ENCODE measurements at regions not wholly inside any gene's neighbourhood (a gene's known extent, or its start where the extent isn't known, plus 50 kb on each side); places are given as distances from the start of the nearest gene placed in this dataset.
"Not testable (repeated sequence)": the region's sequence is repeated elsewhere in the genome, so short reads cannot be mapped to it uniquely, and the experiment has no call there.

DNA sequence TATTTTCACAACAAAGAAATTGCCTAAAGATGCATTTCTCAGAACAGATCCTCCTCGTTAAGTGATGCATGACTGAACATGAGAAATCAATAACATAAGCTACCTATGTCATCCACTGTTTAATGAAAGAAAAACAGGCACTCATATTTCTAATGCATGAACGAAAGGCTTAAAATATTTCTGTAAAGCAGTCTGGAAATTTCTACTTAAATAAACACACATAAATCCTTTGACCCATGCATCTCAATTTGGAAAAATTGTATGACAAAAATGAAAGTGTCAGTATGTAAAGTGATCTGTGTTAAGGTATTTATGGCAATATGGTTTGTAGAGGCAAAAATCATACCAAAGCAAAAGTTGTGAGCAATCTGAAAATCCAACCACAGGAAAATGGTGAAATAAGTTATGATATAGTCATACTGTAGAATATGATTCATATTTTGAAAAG lies 399.2 kb upstream of the GRAMD2B start:
- intact Hi-C loops (cut with DNase I, micrococcal nuclease): no loop called here
- DNase-seq (no peak), ATAC-seq (no peak)

DNA sequence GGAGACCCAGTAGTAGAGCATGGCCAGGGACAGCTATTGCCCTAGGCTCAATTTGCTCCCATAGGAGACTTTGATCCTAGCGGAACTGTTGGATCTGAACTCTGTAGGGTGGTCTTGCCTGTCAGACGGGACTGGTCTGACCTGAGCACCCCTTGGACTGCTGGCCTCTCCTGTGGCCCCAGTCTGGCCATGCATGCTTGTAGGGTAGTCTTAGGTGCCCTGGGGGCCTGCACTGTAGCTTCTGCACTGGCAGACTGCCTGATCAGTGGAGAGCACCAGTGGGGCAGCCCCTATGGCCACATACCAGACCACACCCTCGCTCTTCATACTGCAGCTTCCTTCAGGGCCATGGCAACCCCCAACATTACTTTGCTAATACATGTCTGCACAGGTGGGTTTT lies 396.1 kb upstream of the GRAMD2B start:
- no peak for DNase-seq

DNA sequence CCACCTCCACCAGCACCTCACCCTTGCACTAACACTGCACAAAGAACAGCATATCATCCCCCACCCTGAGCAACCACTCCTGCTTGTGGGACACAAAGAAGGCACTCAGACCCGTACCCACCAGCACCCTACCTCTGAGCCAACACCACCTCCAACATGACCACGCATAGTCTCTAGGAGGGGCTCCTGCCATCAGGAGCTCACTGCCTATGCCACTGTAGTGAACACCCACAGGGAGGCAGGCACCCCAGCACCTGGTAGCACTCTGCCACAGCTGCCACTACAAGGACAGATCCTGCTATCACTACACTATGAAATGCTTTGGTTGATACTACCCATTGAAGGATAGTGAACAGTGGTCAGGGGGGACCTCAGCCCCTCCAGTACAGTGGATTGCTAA lies 395.6 kb upstream of the GRAMD2B start:
- intact Hi-C loops (cut with DNase I, micrococcal nuclease): no loop called here
- no peak for DNase-seq
- no peak for ATAC-seq

More for the DNA sequence above, 396.1 kb upstream of the GRAMD2B start:
- intact Hi-C loops (cut with DNase I, micrococcal nuclease): no loop called here
- ATAC-seq: no peak

DNA sequence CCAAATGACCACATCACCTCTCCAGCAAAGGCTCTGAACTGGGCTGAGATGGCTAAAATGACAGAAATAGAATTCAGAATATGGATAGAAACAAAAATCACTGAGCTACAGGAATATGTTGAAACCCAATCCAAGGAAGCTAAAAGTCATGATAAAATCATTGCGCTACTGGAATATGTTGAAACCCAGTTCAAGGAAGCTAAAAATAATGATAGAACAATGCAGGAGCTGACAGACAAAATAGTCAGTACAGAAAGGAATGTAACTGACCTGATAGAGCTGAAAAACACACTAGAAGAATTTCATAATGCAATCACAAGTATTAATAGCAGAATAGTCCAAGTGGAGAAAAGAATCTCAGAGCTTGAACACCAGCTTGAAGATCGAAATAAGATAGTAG lies 394.9 kb upstream of the GRAMD2B start:
- intact Hi-C loops (cut with DNase I, micrococcal nuclease): no loop called here
- ATAC-seq (no peak), DNase-seq (no peak)

DNA sequence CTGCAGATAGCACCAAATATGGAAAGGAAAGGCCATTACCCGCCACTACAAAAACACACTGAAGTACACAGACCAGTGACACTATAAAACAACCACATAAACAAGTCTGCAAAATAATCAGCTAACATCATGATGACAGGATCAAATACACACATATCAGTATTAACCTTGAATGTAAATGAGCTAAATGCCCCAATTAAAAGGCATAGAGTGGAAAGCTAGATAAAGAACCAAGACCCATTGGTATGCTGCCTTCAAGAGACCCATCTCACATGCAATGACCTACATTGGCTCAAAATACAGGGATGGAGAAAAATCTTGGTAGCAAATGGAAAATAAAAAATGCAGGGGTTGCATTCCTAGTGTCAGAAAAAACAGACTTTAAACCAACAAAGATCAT lies 393.9 kb upstream of the GRAMD2B start:
- DNase-seq; ATAC-seq; intact Hi-C loops (cut with DNase I, micrococcal nuclease): not testable (repeated sequence)

DNA sequence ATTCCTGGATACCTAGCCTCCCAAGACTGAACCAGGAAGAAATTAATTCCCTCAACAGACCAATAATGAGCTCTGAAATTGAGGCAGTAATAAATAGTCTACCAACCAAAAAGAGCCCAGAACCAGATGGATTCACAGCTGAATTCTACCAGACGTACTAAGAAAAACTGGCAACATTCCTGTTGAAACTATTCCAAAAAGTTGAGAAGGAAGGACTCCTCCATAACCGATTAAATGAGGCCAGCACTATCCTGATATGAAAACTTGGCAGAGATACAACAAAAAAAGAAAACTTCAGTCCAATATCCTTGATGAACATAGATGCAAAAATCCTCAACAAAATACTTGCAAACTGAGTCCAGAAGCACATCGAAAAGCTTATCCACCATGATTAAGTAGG lies 392.5 kb upstream of the GRAMD2B start:
- DNase-seq: no peak
- ATAC-seq: no peak
- intact Hi-C loops (cut with DNase I, micrococcal nuclease): no loop called here

DNA sequence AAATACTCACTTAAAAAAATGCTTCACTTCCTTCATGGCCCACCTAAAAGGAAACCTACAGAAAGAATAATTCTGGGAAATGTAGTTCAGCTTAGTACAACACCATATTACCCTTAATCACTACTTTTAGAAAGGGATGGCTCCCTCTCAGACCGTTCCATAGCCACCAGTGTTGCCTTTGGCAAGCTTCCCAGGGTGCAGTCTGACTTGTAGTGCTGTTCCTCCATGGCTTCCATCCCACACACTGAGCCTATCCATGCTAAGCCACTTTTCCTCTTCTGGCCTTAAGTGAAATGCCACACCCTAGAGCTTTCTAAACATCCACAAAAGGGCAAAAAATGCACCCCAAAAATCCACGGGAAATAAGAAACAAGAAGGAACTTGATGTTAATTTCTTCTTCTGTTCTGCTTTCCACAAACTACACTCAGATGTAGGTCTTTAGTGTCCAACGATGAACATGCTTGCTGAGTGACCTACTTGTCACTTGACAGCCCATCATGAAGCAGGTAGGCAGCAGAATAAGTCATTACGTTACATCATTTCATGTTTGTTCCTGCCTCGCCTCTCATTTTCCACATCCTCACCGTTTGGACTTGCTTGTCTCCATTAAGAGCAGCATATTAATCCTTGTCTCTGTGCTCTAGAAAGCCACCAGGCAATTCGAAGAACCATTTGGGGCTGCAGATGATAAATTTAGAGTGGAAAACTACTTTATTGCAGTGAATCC lies 391.1 kb upstream of the GRAMD2B start:
- DNase-seq (peak in 1 of 2 donors; percentile 5), ATAC-seq (no peak)
- intact Hi-C loops (cut with DNase I, micrococcal nuclease): no loop called here

DNA sequence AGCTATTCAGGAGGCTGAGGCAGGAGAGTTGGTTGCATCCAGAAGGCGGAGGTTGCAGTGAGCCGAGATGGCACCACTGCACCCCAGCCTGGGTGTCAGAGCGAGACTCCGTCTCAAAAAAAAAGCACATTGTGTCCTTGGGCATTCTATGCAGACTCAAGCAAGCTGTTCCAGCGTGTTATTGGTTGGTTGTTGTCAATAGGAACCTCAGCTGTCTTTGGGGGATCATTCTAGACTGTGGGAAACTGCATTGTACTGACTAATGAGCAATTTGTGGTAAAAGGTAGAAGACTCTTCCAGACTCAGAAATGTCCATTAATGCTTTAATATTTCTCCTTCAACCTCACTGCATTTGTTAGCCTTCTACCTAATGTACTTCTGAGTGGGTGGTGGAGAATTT lies 379.5 kb upstream of the GRAMD2B start:
- ATAC-seq (no peak), DNase-seq (no peak)
- intact Hi-C loops (cut with DNase I, micrococcal nuclease): no loop called here

DNA sequence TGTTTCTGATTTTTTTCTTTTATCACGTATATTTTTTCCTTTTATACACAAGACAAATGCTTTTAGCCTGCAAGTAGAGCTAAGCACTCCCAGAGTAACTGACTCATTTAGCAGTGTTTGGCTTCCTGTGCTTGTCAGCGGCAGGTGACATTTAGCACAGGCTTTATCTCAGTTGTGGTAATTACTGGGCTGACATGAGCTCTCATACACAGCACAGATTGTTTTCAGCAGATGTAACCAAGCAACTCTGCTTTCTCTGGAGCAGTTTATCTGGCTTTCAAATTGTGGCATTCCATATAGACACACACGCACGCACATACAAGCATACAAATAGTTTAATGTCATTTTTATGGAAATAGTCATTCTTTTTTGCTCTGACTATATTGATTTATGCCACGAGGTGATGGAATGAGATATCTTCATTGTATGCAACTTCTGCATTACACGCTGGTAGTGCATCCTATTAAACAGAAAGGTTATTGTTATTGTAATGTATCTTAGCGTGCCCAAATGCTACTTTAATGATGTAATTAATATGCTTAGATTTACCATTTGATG lies 379.0 kb upstream of the GRAMD2B start:
- intact Hi-C loops (cut with DNase I, micrococcal nuclease): no loop called here
- ATAC-seq (peak; percentile 45), DNase-seq (no peak)

DNA sequence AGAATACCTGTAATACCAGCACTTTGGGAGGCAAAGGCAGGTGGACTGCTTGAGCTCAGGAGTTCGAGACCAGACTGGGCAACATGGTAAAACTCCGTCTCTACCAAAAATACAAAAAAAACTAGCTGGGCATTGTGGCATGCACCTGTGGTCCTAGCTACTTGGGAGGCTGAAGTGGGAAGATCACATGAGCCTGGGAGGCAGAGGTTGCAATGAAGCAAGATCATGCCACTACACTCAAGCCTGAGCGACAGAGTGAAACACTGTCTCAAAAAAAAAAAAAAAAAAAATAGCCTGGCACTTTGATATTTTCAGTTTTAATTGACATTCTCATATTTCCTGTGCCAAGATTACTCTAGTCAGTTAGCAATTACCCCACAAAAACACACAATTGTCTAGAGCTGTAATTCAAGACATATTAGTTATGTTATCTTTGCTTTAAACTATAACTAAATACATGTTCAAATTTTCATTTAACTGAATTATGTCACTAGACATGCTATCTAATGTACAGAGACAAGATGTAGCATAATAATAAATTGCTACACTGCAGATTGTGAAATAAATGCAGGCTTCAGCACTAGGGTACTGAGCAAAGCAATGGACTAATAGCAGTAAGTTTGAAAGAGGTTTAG lies 378.2 kb upstream of the GRAMD2B start:
- DNase-seq (no peak), ATAC-seq (no peak)
- intact Hi-C loops (cut with DNase I, micrococcal nuclease): no loop called here

DNA sequence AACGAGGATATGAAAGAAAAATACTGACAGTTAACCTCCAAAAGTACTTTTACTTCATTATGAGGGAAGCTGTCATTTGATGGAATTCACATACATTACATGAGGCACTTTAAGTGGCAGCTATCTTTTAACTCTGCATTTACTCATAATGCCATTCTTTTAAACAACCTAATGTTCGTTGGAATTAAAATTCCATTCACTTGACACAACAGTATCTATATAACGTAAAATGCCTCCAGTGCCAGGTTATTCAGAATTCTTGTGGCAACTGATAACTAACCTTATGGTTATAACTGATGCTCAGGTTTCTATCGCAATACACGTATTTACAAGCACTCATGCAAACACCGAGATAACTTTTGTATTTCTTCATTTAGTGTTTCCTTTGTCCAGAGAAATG lies 376.9 kb upstream of the GRAMD2B start:
- ATAC-seq (no peak), DNase-seq (no peak)
- intact Hi-C loops (cut with DNase I, micrococcal nuclease): no loop called here

DNA sequence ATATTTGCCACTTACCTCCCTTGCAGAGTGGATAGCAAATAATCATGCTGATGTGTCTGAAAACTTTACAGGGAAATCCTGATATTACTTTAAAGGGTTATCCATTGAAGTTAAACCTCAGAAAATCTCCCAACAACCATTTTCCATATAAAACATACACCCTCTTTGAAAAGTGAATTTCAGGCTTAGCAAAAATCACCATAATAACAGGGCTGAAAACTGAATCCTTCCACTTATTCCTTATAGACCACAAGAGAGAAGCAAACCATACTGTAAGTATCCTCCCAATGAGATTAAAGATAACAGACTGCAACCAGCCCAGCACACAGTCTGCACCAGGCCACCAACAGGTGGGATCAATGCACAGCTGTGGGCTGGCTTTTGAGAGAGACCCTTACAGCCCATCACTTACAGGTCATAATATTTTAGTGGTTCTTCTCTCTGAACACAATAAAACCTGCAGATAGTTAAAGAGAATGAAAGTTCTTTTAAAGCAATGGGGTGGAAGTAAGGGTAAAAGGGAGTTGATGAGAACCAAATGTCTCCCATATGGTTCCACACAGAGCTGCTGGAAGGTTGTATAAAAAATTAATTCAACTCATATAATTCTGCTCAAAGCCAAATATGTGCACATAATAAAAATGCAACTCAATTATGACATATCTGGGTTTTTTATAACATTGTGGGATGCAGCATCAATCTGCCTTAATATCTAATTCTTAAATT lies 376.2 kb upstream of the GRAMD2B start:
- ATAC-seq: no peak
- intact Hi-C loops (cut with DNase I, micrococcal nuclease): no loop called here
- DNase-seq: no peak

DNA sequence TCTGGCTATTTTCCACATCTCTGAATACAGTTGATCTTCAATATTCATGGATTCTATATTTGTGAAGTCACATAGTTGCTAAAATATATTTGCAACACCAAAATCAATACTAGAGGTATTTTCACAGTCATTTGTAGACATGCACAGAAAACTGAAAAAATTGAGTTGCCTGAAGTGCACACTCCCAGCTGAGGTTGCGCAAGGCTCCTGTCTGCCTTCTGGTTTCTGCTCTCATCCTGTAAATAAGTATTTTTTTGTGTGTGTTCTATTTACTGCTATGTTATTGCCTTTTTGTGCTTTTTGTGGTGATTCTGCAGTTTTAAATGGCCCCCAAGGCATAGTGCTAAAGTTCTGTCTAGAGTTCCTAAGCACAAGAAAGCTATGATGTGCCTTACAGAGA lies 371.1 kb upstream of the GRAMD2B start:
- intact Hi-C loops (cut with DNase I, micrococcal nuclease): no loop called here
- DNase-seq: no peak
- ATAC-seq: no peak

DNA sequence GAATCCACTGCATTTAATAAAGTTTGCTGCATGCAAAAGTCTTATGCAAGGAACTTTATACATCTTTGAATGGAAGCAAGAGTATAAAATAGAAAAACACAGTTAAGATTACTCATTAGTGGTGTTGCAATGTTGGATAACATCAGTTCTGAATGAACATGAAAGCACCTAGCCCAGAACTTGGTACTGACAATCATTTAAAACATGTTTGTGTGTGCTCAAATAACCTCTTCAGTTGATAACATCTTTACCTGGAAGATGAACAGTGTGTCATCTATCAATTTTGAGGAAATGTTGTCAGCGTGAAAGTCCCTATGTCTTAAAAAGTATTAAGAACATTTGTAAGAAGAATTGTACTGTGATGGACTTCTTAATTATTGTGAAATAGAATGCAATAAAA lies 370.4 kb upstream of the GRAMD2B start:
- intact Hi-C loops (cut with DNase I, micrococcal nuclease): no loop called here
- DNase-seq: no peak
- ATAC-seq: no peak

DNA sequence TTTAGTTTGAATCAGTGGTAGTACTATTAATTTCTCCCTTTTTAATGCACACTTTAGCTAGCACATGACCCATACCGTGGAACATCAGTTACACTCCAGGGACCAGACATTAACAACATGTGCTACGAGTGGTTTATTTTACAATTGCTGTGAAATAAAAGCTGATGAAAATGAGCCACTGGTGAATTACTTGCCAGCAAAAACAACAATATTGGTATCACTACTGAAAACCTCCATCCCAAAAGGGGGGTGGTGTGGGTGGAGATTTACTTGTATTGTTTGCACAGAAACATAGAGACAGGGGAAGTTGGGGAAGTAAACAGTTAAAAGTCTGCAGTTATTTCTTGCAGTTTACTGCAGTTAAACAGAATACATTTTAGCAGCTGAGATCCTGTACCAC lies 369.6 kb upstream of the GRAMD2B start:
- no peak for DNase-seq
- no peak for ATAC-seq
- intact Hi-C loops (cut with DNase I, micrococcal nuclease): no loop called here

DNA sequence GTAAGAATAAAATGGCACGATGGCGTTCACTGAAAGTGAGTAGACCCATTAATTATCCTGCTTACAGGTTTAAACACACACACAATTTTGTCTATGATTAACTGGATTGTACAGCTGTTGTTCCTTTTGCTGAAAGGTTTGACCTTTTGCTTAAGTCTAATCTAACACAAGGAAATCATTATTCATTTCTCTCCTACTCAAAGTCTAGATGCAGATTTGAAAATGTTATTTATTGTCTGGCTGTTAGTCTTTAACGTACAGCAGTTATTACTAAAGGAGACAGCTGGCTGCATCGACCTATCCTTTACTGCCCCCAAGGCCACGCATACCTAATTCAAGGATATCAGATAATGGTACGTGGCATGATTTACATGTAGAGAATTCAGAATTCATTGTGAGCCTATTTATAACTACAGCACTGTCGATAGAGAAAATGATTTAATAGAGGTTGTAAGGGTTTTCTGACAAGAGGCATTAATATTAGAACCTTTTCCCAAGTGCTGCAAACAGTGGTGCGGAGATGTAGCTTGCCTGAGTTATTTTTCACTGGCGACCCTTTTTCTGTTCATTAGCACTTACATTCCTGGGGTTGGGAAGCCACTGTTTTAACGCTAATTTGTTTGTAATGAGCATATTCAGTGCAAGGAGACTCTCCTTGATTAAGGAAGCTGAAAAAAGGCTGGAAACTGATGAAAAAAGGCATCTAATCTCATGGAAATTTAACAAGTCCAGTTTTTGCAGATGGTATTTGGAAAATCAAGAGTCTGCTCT lies 368.4 kb upstream of the GRAMD2B start:
- DNase-seq (no peak), ATAC-seq (no peak)
- intact Hi-C loops (cut with DNase I, micrococcal nuclease): no loop called here

DNA sequence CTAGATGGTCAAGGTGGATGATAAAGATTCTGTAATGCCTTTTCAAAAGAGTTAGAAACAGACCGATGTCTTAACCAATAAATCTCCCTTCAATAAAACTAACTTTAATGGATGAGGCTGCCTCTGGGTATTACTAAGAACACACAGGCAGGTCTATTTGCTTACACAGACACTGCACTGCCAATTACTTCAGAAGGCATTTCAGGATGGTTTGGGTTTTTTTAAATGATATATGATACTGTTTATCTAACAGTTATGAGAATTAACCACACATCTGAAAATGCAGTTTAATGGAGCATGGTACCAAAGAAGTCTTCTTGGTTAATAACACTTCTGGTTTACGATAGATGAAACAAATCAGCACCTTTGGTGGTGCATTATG lies 367.9 kb upstream of the GRAMD2B start:
- DNase-seq (no peak), ATAC-seq (no peak)
- intact Hi-C loops (cut with DNase I, micrococcal nuclease): no loop called here

DNA sequence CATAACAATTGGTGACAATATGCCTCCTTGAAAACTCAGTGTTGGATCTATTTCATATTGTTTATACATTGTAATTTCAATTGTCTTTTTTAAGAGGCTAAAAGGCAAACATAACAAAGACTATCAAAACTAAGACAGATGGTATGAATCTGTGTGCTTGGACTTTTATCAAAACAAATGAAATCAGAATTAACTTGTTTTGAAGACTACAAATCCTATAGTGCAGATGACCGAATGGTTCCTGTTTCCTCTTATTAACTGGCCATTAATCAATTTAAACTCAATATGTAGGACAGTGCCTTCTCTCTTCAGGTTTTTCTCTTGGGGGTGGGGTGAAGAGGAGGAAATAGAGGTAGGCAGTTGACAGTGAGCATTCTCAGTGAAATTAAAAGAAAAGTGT lies 366.9 kb upstream of the GRAMD2B start:
- intact Hi-C loops (cut with DNase I, micrococcal nuclease): no loop called here
- DNase-seq: no peak
- ATAC-seq: no peak

DNA sequence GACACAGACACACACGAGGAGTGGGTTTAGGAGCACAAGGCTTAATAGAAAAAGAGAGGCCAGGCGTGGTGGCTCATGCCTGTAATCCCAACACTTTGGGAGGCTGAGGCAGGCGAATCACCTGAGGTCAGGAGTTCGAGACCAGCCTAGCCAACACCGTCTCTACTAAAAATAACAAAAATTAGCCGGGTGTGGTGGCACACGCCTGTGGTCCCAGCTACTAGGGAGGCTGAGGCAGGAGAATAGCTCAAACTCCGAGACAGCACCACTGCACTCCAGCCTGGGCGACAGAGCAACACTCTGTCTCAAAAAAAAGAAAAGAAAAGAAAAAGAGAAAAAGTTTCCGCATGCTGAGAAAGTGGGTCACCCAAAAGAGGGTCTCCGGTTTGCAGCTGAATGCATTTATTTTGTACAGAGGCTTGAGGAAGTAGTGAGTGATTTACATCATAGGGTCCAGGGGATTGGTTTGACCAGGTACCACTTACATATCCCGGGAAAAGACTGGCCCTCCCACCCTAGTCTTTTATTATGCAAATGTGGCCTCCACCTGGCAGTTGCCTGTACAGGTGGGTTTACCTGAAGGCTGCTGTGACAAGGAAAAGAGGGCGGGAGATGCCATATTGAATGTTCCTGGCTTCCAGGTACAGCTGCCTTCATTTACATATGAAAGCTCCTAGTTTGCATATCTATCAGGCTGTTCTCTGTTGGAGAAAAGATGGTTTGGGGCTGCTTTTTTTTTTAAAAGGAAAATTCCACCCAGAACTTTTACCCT lies 366.2 kb upstream of the GRAMD2B start:
- ATAC-seq (no peak), DNase-seq (no peak)
- intact Hi-C loops (cut with DNase I, micrococcal nuclease): no loop called here

Data from left colon (tissue), 2 donors.